ENCODE measurements at regions not wholly inside any gene's neighbourhood (a gene's known extent, or its start where the extent isn't known, plus 50 kb on each side); places are given as distances from the start of the nearest gene placed in this dataset.

GRCh38 chrX:84611843-84612636 lies 109.8 kb upstream of the HDX start:
- Histone ChIP-seq H3K27ac (ENCODE audit: low read depth, low read length) (no peak overlapping the region), H3K9me3 (ENCODE audit: control insufficient read depth, insufficient read depth, low read length) (no peaks in the 10 kb centered on the region), H3K4me3 (ENCODE audit: low read depth, low read length) (no peak overlapping the region), H3K27me3 (ENCODE audit: control insufficient read depth, insufficient read depth, low read length) (no peaks in the 10 kb centered on the region)
- DNase-seq (ENCODE audit: low read depth, low spot score) = no peak
- ChIA-PET POLR2A (no interaction called here), CTCF (no interaction called here)
- no peak for TF ChIP-seq CTCF (IDR thresholded peaks at IDR 0.05; ENCODE audit: low read depth, low read length)

- no peak overlapping the region for H3K4me3 ChIP-seq (ENCODE audit: low read depth, low read length)
- ChIA-PET POLR2A (no interaction called here), CTCF (no interaction called here)
- DNase-seq (ENCODE audit: low read depth, low spot score) = no peak
- no peak overlapping the region for H3K27ac ChIP-seq (ENCODE audit: low read depth, low read length)
- H3K27me3 ChIP-seq (ENCODE audit: control insufficient read depth, insufficient read depth, low read length) = no peaks in the 10 kb centered on the region
- no peaks in the 10 kb centered on the region for H3K9me3 ChIP-seq (ENCODE audit: control insufficient read depth, insufficient read depth, low read length)
- TF ChIP-seq CTCF (IDR thresholded peaks at IDR 0.05; ENCODE audit: low read depth, low read length) = no peak
Measured at GRCh38 chrX:84634201-84634782, 132.0 kb upstream of the HDX start.

GRCh38 chrX:84666086-84666485 lies 163.8 kb upstream of the HDX start:
- no peak for DNase-seq (ENCODE audit: low read depth, low spot score)
- no peaks in the 10 kb centered on the region for H3K27me3 ChIP-seq (ENCODE audit: control insufficient read depth, insufficient read depth, low read length)
- CTCF ChIA-PET = no interaction called here
- no peak for TF ChIP-seq CTCF (IDR thresholded peaks at IDR 0.05; ENCODE audit: low read depth, low read length)
- no peak overlapping the region for H3K4me3 ChIP-seq (ENCODE audit: low read depth, low read length)
- no peaks in the 10 kb centered on the region for H3K9me3 ChIP-seq (ENCODE audit: control insufficient read depth, insufficient read depth, low read length)
- no peak overlapping the region for H3K27ac ChIP-seq (ENCODE audit: low read depth, low read length)
- POLR2A ChIA-PET = no interaction called here

- POLR2A ChIA-PET = no interaction called here
- H3K9me3 ChIP-seq (ENCODE audit: control insufficient read depth, insufficient read depth, low read length) = no peaks in the 10 kb centered on the region
- no peak for TF ChIP-seq CTCF (IDR thresholded peaks at IDR 0.05; ENCODE audit: low read depth, low read length)
- H3K27me3 ChIP-seq (ENCODE audit: control insufficient read depth, insufficient read depth, low read length) = no peaks in the 10 kb centered on the region
- H3K27ac ChIP-seq (ENCODE audit: low read depth, low read length) = no peak overlapping the region
- CTCF ChIA-PET = no interaction called here
- no peak for DNase-seq (ENCODE audit: low read depth, low spot score)
- H3K4me3 ChIP-seq (ENCODE audit: low read depth, low read length) = no peak overlapping the region
Measured at GRCh38 chrX:84690228-84690627, 188.0 kb upstream of the HDX start.

GRCh38 chrX:84709987-84710386 lies 207.7 kb upstream of the HDX start:
- no peak for DNase-seq (ENCODE audit: low read depth, low spot score)
- Histone ChIP-seq H3K9me3 (ENCODE audit: control insufficient read depth, insufficient read depth, low read length) (no peaks in the 10 kb centered on the region), H3K4me3 (ENCODE audit: low read depth, low read length) (no peak overlapping the region), H3K27ac (ENCODE audit: low read depth, low read length) (no peak overlapping the region), H3K27me3 (ENCODE audit: control insufficient read depth, insufficient read depth, low read length) (no peaks in the 10 kb centered on the region)
- no peak for TF ChIP-seq CTCF (IDR thresholded peaks at IDR 0.05; ENCODE audit: low read depth, low read length)
- ChIA-PET CTCF (no interaction called here), POLR2A (no interaction called here)
